Tibial artery (tissue), 4 donors: ENCODE measurements at regions not wholly inside any gene's neighbourhood (a gene's known extent, or its start where the extent isn't known, plus 50 kb on each side); places are given as distances from the start of the nearest gene placed in this dataset.

Experiments used
- DNase-seq, 2 donors: peaks; one replicate each; pipeline ENCODE4 v3.0.0-alpha.2; 2019
- H3K27ac ChIP-seq, 2 donors: fragments of 200-600 bp; sonication (generic) in 1 of 2; 1 replicate in 1 of 2; 2 replicates in 1 of 2; pipeline ENCODE4 v1.5.1; 2018 to 2019; ENCODE audit warnings: mild to moderate bottlenecking in 1 of 2
- H3K27me3 ChIP-seq, 2 donors: fragments of 200-600 bp; sonication (generic) in 1 of 2; one replicate each; pipeline versions ENCODE4 v1.5.1 to v1.6.0; 2016 to 2019
- H3K36me3 ChIP-seq, 3 donors: fragments of 200-600 bp; sonication (generic) in 2 of 3; one replicate each; pipeline ENCODE4 v1.5.1; 2016 to 2019; ENCODE audit warnings: mild to moderate bottlenecking in 2 of 3
- H3K4me1 ChIP-seq, 4 donors: fragments of 200-600 bp; sonication (generic) in 2 of 4; 1 replicate in 3 of 4; 2 replicates in 1 of 4; pipeline ENCODE4 v1.5.1; 2016 to 2019
- H3K4me3 ChIP-seq, 2 donors: fragments of 200-600 bp; sonication (generic) in 1 of 2; 1 replicate in 1 of 2; 2 replicates in 1 of 2; pipeline ENCODE4 v1.5.1; 2018 to 2019; ENCODE audit warnings: mild to moderate bottlenecking in 2 of 2
- H3K9me3 ChIP-seq, 3 donors: fragments of 200-600 bp; sonication (generic) in 1 of 3; one replicate each; pipeline ENCODE4 v1.5.1; 2016 to 2019
- intact Hi-C: fragments of 100-400 bp; cut with DNase I; formaldehyde crosslinking; loops from one replicate; pipeline ENCODE4 v1.15.0; 2023; ENCODE audit warnings: low total_unique reads
- TF ChIP-seq, protein P1 (sequence below), 2 experiments: fragments of 200-600 bp in 1 of 2; fragments of 450-650 bp in 1 of 2; IDR thresholded peaks; one replicate each; pipeline ENCODE4 v1.5.1; 2017 to 2019; ENCODE audit warnings: antibody characterized with exemption in 2 of 2, mild to moderate bottlenecking in 1 of 2, moderate library complexity in 1 of 2

GRCh38 chr13:31945202-31945961 lies 86.2 kb upstream of the FRY start:
- Histone ChIP-seq H3K27me3 (no peaks in the 10 kb centered on the region), H3K27ac (peak overlapping the region; percentile 34 to 43), H3K4me1 (peaks cover 0 to 38% (median 11%) of the 10 kb centered on the region in 4 donors), H3K9me3 (no peaks in the 10 kb centered on the region), H3K4me3 (no peak overlapping the region), H3K36me3 (peaks cover 0 to 11% (median 0%) of the 10 kb centered on the region in 3 donors)
- DNase-seq, result peak; percentile 78 to 85
- intact Hi-C loops, result no loop called here
- TF ChIP-seq, protein P1, sequence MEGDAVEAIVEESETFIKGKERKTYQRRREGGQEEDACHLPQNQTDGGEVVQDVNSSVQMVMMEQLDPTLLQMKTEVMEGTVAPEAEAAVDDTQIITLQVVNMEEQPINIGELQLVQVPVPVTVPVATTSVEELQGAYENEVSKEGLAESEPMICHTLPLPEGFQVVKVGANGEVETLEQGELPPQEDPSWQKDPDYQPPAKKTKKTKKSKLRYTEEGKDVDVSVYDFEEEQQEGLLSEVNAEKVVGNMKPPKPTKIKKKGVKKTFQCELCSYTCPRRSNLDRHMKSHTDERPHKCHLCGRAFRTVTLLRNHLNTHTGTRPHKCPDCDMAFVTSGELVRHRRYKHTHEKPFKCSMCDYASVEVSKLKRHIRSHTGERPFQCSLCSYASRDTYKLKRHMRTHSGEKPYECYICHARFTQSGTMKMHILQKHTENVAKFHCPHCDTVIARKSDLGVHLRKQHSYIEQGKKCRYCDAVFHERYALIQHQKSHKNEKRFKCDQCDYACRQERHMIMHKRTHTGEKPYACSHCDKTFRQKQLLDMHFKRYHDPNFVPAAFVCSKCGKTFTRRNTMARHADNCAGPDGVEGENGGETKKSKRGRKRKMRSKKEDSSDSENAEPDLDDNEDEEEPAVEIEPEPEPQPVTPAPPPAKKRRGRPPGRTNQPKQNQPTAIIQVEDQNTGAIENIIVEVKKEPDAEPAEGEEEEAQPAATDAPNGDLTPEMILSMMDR (IDR thresholded peaks at IDR 0.05), result no peak

- H3K4me3 ChIP-seq, result no peak overlapping the region
Measured at GRCh38 chr13:31946091-31946770, 85.3 kb upstream of the FRY start.

GRCh38 chr13:31947105-31947504 lies 84.5 kb upstream of the FRY start:
- no peak overlapping the region for H3K27ac ChIP-seq
- DNase-seq, result no peak
- TF ChIP-seq, protein P1 (IDR thresholded peaks at IDR 0.05), result no peak

More at GRCh38 chr13:31946091-31946770, 85.3 kb upstream of the FRY start:
- intact Hi-C loops, result no loop called here
- Histone ChIP-seq H3K27me3 (no peaks in the 10 kb centered on the region), H3K27ac (no peak overlapping the region), H3K4me1 (peaks cover 0 to 44% (median 11%) of the 10 kb centered on the region in 4 donors), H3K9me3 (no peaks in the 10 kb centered on the region), H3K36me3 (peaks cover 0 to 11% (median 0%) of the 10 kb centered on the region in 3 donors)
- DNase-seq, result no peak
- TF ChIP-seq, protein P1 (IDR thresholded peaks at IDR 0.05), result no peak

DNA sequence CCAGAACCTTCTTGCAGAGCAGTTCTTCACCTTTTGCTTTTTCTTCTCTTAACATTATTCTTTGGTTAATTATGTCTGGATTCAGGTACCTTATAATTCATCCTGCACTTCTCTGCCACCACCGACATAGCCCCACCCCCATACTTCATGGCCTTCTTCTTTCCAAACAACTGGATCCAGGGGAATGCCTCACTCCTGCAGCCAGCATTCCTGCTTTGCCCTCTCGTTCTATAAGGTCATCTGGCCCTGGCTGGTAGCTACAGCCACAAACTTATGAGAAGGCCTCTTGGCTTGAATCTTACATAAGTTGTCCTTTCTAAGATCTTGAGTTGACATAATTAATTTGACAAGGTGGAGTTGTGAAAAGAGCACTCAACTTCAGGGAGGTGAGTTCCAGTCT lies 84.1 kb upstream of the FRY start:
- Histone ChIP-seq H3K36me3 (peaks cover under 1 to 11% (median 2%) of the 10 kb centered on the region in 3 donors), H3K27me3 (no peaks in the 10 kb centered on the region), H3K27ac (no peak overlapping the region), H3K4me3 (no peak overlapping the region), H3K9me3 (no peaks in the 10 kb centered on the region), H3K4me1 (peaks cover 0 to 47% (median 11%) of the 10 kb centered on the region in 4 donors)
- intact Hi-C loops, result no loop called here
- TF ChIP-seq, protein P1 (IDR thresholded peaks at IDR 0.05), result no peak
- no peak for DNase-seq

More at GRCh38 chr13:31947105-31947504, 84.5 kb upstream of the FRY start:
- intact Hi-C loops, result no loop called here
- H3K9me3 ChIP-seq, result no peaks in the 10 kb centered on the region
- no peak overlapping the region for H3K4me3 ChIP-seq
- H3K4me1 ChIP-seq, result peaks cover 0 to 47% (median 11%) of the 10 kb centered on the region in 4 donors
- no peaks in the 10 kb centered on the region for H3K27me3 ChIP-seq
- H3K36me3 ChIP-seq, result peaks cover 0 to 11% (median 0%) of the 10 kb centered on the region in 3 donors

- Histone ChIP-seq H3K4me1 (peaks cover 0 to 44% (median 10%) of the 10 kb centered on the region in 4 donors), H3K4me3 (no peak overlapping the region), H3K36me3 (peaks cover 7 to 11% (median 7%) of the 10 kb centered on the region in 3 donors), H3K27ac (no peak overlapping the region), H3K9me3 (no peaks in the 10 kb centered on the region), H3K27me3 (no peaks in the 10 kb centered on the region)
- TF ChIP-seq, protein P1 (IDR thresholded peaks at IDR 0.05), result no peak
- DNase-seq, result no peak
- intact Hi-C loops, result no loop called here
Measured at GRCh38 chr13:31949486-31949885, 82.1 kb upstream of the FRY start.
